NCI-H2196 (cell line): ENCODE measurements at regions not wholly inside any gene's neighbourhood (a gene's known extent, or its start where the extent isn't known, plus 50 kb on each side); places are given as distances from the start of the nearest gene placed in this dataset.

Experiments used
- DNase-seq: peaks from one replicate; lab custom pipeline; 2025; ENCODE audit not compliant: unreplicated experiment; lab: John Stamatoyannopoulos, UW

- no peak for DNase-seq
These were observed 749.7 kb upstream of the POM121L12 start for GRCh38 chr7:52285689-52286088.

- DNase-seq, result no peak
These were observed 752.1 kb upstream of the POM121L12 start for GRCh38 chr7:52283335-52283734.

- DNase-seq, result no peak
These were observed 761.5 kb upstream of the POM121L12 start for GRCh38 chr7:52273685-52274610.

- DNase-seq, result no peak
These were observed 763.7 kb upstream of the POM121L12 start for GRCh38 chr7:52271703-52272102.

- no peak for DNase-seq
These were observed 765.1 kb upstream of the POM121L12 start for GRCh38 chr7:52270301-52270700.

- no peak for DNase-seq
These were observed 765.8 kb upstream of the POM121L12 start for GRCh38 chr7:52269669-52270068.

- no peak for DNase-seq
These were observed 774.4 kb upstream of the POM121L12 start for GRCh38 chr7:52261057-52261456.

GRCh38 chr7:52260046-52260665 is 775.3 kb upstream of the POM121L12 start:
- DNase-seq, result no peak

- no peak for DNase-seq
These were observed 777.5 kb upstream of the POM121L12 start for GRCh38 chr7:52257890-52258289.

- DNase-seq, result no peak
These were observed 780.9 kb upstream of the POM121L12 start for GRCh38 chr7:52254396-52255010.

GRCh38 chr7:52253953-52254352 is 781.5 kb upstream of the POM121L12 start:
- no peak for DNase-seq

GRCh38 chr7:52249741-52250140 is 785.7 kb upstream of the POM121L12 start:
- DNase-seq, result no peak

- no peak for DNase-seq
These were observed 787.9 kb upstream of the POM121L12 start for GRCh38 chr7:52247518-52247917.

- no peak for DNase-seq
These were observed 791.7 kb upstream of the POM121L12 start for GRCh38 chr7:52243685-52244084.

GRCh38 chr7:52233248-52233647 is 802.2 kb upstream of the POM121L12 start:
- DNase-seq, result no peak

- no peak for DNase-seq
These were observed 823.5 kb upstream of the POM121L12 start for GRCh38 chr7:52211930-52212329.

- DNase-seq, result no peak
These were observed 825.8 kb upstream of the POM121L12 start for GRCh38 chr7:52209614-52210013.

- no peak for DNase-seq
These were observed 838.2 kb upstream of the POM121L12 start for GRCh38 chr7:52197221-52197620.

- no peak for DNase-seq
These were observed 839.8 kb upstream of the POM121L12 start for GRCh38 chr7:52195664-52196063.

GRCh38 chr7:52189153-52189778 is 846.2 kb upstream of the POM121L12 start:
- no peak for DNase-seq

GRCh38 chr7:52184006-52184703 is 851.3 kb upstream of the POM121L12 start:
- no peak for DNase-seq
